AG08395 (cell line): ENCODE measurements at regions not wholly inside any gene's neighbourhood (a gene's known extent, or its start where the extent isn't known, plus 50 kb on each side); places are given as distances from the start of the nearest gene placed in this dataset.
A peak's percentile ranks its signal among the peaks of the same experiment; 100 is the strongest.
"Not testable (repeated sequence)": the region's sequence is repeated elsewhere in the genome, so short reads cannot be mapped to it uniquely, and the experiment has no call there.

ENCODE experiments used
- DNase-seq: peaks from one replicate; pipeline ENCODE4 v3.0.0; 2012; ENCODE audit warnings: mixed read lengths, low spot score

- no peak for DNase-seq
Observed at GRCh38 chr9:108765265-108765664, 90.5 kb downstream of the ACTL7B start.

GRCh38 chr9:108762348-108763055 is 93.3 kb downstream of the ACTL7B start:
- no peak for DNase-seq

- peak; percentile 86 for DNase-seq
Observed at GRCh38 chr9:108761655-108762347, 94.0 kb downstream of the ACTL7B start.

GRCh38 chr9:108760841-108761240 is 94.9 kb downstream of the ACTL7B start:
- DNase-seq: no peak

- no peak for DNase-seq
Observed at GRCh38 chr9:108759835-108760234, 96.0 kb downstream of the ACTL7B start.

GRCh38 chr9:108759399-108759798 is 96.4 kb downstream of the ACTL7B start:
- DNase-seq: no peak

GRCh38 chr9:108756746-108757490 is 98.9 kb downstream of the ACTL7B start:
- no peak for DNase-seq

GRCh38 chr9:108755979-108756378 is 99.8 kb downstream of the ACTL7B start:
- no peak for DNase-seq

- no peak for DNase-seq
Observed at GRCh38 chr9:108751369-108751768, 104.4 kb downstream of the ACTL7B start.

- no peak for DNase-seq
Observed at GRCh38 chr9:108750661-108751215, 105.0 kb downstream of the ACTL7B start.

GRCh38 chr9:108748776-108749175 is 107.0 kb downstream of the ACTL7B start:
- no peak for DNase-seq

GRCh38 chr9:108746864-108747263 is 108.9 kb downstream of the ACTL7B start:
- peak; percentile 24 for DNase-seq

GRCh38 chr9:108746001-108746400 is 109.8 kb downstream of the ACTL7B start:
- DNase-seq: no peak

- no peak for DNase-seq
Observed at GRCh38 chr9:108744641-108745040, 111.1 kb downstream of the ACTL7B start.

GRCh38 chr9:108743901-108744371 is 111.8 kb downstream of the ACTL7B start:
- peak; percentile 38 for DNase-seq

GRCh38 chr9:108743416-108743815 is 112.4 kb downstream of the ACTL7B start:
- no peak for DNase-seq

GRCh38 chr9:108742191-108742590 is 113.6 kb downstream of the ACTL7B start:
- DNase-seq: no peak

GRCh38 chr9:108731292-108731691 is 124.5 kb downstream of the ACTL7B start:
- not testable (repeated sequence) for DNase-seq

GRCh38 chr9:108727580-108728111 is 128.1 kb downstream of the ACTL7B start:
- DNase-seq: no peak

- DNase-seq: no peak
Observed at GRCh38 chr9:108724652-108725051, 131.1 kb downstream of the ACTL7B start.

- DNase-seq: no peak
Observed at GRCh38 chr9:108724122-108724521, 131.7 kb downstream of the ACTL7B start.

GRCh38 chr9:108722396-108722795 is 133.4 kb downstream of the ACTL7B start:
- no peak for DNase-seq
